ENCODE measurements at regions not wholly inside any gene's neighbourhood (a gene's known extent, or its start where the extent isn't known, plus 50 kb on each side); places are given as distances from the start of the nearest gene placed in this dataset.

- TF ChIP-seq POLR2AphosphoS5 (IDR thresholded peaks at IDR 0.05; ENCODE audit: low read depth, low read length) (no peak), SIN3A (IDR thresholded peaks at IDR 0.05; ENCODE audit: borderline replicate concordance, insufficient read depth, low read length) (no peak), TAF1 (IDR thresholded peaks at IDR 0.05; ENCODE audit: borderline replicate concordance, insufficient read depth, low read length) (no peak), FOXP2 (optimal IDR thresholded peaks at IDR 0.05; ENCODE audit: borderline replicate concordance, extremely low read depth, extremely low read length, insufficient read depth) (no peak)
- TF ChIP-seq, protein P1, sequence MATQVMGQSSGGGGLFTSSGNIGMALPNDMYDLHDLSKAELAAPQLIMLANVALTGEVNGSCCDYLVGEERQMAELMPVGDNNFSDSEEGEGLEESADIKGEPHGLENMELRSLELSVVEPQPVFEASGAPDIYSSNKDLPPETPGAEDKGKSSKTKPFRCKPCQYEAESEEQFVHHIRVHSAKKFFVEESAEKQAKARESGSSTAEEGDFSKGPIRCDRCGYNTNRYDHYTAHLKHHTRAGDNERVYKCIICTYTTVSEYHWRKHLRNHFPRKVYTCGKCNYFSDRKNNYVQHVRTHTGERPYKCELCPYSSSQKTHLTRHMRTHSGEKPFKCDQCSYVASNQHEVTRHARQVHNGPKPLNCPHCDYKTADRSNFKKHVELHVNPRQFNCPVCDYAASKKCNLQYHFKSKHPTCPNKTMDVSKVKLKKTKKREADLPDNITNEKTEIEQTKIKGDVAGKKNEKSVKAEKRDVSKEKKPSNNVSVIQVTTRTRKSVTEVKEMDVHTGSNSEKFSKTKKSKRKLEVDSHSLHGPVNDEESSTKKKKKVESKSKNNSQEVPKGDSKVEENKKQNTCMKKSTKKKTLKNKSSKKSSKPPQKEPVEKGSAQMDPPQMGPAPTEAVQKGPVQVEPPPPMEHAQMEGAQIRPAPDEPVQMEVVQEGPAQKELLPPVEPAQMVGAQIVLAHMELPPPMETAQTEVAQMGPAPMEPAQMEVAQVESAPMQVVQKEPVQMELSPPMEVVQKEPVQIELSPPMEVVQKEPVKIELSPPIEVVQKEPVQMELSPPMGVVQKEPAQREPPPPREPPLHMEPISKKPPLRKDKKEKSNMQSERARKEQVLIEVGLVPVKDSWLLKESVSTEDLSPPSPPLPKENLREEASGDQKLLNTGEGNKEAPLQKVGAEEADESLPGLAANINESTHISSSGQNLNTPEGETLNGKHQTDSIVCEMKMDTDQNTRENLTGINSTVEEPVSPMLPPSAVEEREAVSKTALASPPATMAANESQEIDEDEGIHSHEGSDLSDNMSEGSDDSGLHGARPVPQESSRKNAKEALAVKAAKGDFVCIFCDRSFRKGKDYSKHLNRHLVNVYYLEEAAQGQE (IDR thresholded peaks at IDR 0.05; ENCODE audit: insufficient read depth in 1 of 2, low read depth in 2 of 2, low read length in 2 of 2): no peak
These were observed 332.1 kb downstream of the RRAGC start for GRCh38 chr1:38527373-38527966.

All from PFSK-1 (cell line).